ENCODE measurements at regions not wholly inside any gene's neighbourhood (a gene's known extent, or its start where the extent isn't known, plus 50 kb on each side); places are given as distances from the start of the nearest gene placed in this dataset.

DNA sequence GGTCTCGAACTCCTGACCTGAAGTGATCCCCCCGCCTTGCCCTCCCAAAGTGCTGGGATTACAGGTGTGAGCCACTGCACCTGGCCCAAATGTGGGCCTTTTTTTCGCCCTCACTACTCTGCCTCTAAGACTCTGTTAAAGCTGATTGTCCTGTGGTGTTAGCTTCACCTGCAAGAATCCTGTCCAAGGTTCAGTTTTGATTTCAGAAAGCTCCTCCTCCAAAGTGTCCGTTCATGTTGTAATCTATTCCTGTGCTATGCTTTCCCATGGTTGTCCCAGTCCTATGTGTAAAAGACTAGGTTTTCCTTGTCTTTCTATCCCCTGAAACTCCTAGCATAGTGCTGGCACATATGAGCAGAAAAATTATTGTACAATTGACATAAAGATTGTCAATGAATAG lies 440.9 kb downstream of the KLF5 start:
- TF ChIP-seq CTCF (IDR thresholded peaks at IDR 0.05) (no peak), EP300 (IDR thresholded peaks at IDR 0.05) (no peak), POLR2A (IDR thresholded peaks at IDR 0.05) (no peak)

Data from ovary (tissue), 3 donors.